ENCODE measurements at regions not wholly inside any gene's neighbourhood (a gene's known extent, or its start where the extent isn't known, plus 50 kb on each side); places are given as distances from the start of the nearest gene placed in this dataset.
"Not testable (repeated sequence)": the region's sequence is repeated elsewhere in the genome, so short reads cannot be mapped to it uniquely, and the experiment has no call there.

DNA sequence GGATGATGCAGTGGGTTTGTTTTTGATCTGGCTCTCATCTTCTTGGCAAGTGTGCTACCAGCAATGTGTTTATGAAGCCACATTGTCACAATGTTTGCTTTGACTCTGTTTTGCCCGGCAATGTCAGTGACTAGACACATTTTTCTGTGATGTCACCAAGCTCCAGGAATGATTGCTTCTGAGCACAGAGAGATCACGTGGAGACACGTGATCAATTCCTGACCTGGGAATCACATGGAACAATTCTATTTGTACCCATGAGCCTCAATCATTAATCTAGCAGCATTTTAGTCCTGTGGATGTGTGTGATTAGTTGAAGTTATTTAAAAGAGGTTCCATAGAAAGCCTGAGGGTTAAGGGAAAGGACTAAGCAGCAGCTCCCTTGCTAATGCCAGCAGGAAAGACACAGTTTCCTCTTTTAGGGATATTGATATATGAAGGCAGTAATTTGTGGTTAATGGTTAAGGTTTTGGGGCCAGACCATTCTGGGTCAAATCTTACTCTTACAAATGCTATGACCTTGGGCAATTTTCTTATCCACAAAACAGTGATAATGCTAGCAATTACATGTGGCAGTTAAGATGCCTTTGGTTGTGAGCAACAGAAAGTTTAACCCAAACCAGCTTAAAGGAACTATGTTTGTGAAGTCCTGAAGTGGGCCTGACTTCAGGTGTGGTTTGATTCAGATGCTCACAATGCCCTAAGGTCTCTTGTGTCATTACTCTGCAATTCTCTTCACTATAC, 59.0 kb downstream of the FASLG start:
- DNase-seq (ENCODE audit: low read depth in 2 of 2, low spot score in 1 of 2), result no peak

DNA sequence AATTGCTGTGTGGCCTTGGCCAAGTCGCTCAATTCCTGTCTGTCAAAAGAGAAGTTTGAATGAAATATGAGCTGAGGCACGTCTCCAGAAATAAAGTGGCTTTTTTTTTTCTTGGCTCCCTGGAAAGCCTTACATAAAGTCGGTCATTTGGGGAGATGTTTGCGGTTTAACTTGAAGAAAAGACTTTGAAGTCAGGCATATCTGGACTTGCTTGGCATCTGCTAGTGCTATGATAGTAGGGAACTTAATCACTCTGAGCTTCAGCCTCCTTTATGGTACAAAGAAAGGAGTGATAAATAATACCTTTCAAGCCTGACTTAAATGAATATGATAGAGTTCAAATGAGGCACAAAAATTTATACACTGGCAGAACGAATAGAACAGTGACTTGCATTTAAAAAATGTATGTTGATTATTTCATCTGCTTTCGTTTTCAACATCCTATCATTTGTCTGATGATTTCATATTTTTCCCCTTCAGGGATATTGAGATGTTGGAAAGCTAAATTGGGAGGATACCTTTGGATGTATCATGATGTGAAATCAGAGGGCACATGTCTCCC, 60.2 kb downstream of the FASLG start:
- no peak for DNase-seq (ENCODE audit: low read depth in 2 of 2, low spot score in 1 of 2)

DNA sequence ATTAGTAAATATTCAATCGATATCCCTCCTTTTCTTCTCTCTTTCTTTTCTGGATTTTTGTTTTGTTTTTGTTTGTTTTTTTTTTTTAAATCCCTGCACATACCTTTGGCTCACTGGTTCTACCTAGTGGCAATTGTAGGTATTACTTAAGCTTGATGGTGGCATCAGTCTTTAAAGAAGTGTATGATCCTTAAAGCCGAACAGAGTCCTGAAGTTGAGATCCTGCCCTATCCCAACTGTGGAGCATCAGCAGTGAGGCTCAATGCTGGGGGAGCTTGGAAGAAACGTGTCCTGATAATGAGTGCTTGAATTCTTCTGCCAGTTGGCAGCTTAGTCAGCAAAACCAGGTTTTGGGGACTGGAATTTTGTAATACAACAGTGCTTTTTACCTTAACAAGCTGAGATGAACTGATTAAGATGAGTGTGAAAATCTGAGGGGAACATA, 60.8 kb downstream of the FASLG start:
- no peak for DNase-seq (ENCODE audit: low read depth in 2 of 2, low spot score in 1 of 2)

DNA sequence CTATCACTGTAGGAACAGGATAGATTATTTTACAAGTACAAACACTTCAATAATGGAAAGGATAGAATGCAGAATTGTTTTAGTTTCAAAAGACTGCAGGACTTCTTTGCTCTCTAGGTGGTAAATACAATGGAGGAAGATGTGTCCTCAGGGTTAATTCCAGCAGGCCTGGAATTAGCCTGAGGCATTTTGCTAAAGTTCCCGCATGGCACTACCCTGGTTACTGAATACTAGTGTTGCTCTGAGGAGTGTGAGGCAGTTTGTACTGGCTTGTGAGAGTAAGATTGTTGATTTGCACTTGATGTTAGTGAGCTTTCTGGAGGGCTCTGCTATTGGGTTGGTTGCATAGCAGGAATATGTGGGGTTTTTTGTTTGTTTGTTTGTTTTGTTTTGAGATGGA, 61.4 kb downstream of the FASLG start:
- DNase-seq (ENCODE audit: low read depth in 2 of 2, low spot score in 1 of 2), result no peak

DNA sequence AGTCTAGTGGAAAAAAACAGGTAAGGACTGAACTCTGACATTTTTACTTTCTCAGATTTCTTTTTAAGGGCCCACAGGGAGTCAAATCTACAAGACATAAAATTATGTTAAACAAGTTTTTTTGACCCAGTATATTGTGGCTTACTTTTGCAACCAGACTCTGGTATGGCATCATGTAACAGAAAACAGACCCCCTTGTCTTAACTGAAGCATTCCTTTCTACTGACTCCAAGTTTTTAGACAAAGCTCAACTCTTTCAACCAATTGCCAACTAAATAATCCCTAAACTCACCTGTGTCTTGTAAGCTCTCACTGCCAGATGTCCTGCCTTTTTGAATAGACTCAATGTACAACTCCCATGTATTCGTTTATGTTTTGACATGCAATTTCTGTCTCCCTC, 64.3 kb downstream of the FASLG start:
- no peak for DNase-seq (ENCODE audit: low read depth in 2 of 2, low spot score in 1 of 2)

GRCh38 chr1:172724232-172724631, 65.3 kb downstream of the FASLG start:
- no peak for DNase-seq (ENCODE audit: low read depth in 2 of 2, low spot score in 1 of 2)

- no peak for DNase-seq (ENCODE audit: low read depth in 2 of 2, low spot score in 1 of 2)
Measured at GRCh38 chr1:172724765-172725613, 66.1 kb downstream of the FASLG start.

DNA sequence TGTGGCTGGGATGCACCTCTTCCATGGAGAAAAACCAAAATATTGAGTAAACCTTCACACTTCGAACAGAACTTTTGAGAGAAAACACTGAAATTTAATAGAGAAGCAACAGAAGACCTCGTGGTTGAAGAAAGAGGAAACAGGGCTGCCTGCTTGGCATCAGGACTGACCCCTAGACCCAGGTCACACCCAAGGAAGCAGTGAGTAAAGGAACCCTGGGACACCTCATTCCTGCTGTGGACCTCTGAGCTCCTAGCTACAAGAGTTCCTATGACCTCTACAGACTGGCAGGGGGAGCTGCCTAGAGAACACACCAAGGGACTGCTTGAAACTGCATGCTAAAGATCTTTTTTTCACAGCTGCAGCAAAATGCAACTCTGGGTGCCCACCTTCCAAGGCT, 67.8 kb downstream of the FASLG start:
- DNase-seq (ENCODE audit: low read depth in 2 of 2, low spot score in 1 of 2), result no peak

DNA sequence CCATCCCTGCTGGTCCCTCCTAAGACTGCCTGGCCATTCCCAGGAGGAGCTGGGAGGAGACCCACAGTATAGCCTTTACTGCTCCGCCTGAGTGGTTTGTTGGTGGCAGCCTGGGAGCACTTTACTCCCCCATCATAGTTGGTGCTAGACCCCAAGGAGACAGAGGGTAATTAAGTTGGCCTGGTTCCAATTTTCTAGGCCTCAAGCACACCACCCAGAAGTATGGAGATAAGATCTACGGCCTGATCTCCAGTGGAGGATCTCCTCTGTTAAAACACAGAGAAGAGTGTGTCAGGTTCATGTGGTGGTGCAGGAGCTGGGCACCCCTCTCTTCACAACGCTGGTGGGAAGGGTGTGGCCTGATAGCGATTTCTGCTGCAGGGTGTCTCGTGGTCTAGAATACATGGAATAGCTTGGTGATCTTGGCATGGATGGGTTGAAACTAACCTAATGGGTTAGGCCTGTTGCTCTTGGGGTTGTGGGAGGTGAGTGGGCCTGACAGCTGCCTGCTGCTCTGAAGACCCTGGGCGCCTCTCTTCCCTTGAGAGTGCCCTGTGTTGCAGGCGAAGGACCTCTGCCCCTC, 68.5 kb downstream of the FASLG start:
- no peak for DNase-seq (ENCODE audit: low read depth in 2 of 2, low spot score in 1 of 2)

- no peak for DNase-seq (ENCODE audit: low read depth in 2 of 2, low spot score in 1 of 2)
Measured at GRCh38 chr1:172727956-172728603, 69.2 kb downstream of the FASLG start.

DNA sequence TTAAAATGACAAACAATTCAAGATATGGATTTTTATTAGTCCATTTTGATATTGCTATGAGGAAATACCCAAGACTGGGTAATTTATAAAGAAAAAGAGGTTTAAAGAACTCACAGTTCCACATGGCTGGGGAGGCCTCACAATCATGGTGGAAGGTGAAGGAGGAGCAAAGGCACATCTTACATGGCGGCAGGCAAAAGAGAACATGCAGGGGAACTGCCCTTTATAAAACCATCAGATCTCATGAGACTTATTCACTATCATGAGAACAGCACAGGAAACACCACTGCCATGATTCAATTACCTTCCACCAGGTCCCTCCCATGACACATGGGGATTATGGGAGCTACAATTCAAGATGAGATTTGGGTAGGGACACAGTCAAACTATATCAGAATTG, 69.8 kb downstream of the FASLG start:
- DNase-seq (ENCODE audit: low read depth in 2 of 2, low spot score in 1 of 2), result not testable (repeated sequence)

GRCh38 chr1:172732427-172732826, 73.5 kb downstream of the FASLG start:
- no peak for DNase-seq (ENCODE audit: low read depth in 2 of 2, low spot score in 1 of 2)

GRCh38 chr1:172733815-172734214, 74.9 kb downstream of the FASLG start:
- no peak for DNase-seq (ENCODE audit: low read depth in 2 of 2, low spot score in 1 of 2)

GRCh38 chr1:172738389-172738788, 79.5 kb downstream of the FASLG start:
- DNase-seq (ENCODE audit: low read depth in 2 of 2, low spot score in 1 of 2), result no peak

- DNase-seq (ENCODE audit: low read depth in 2 of 2, low spot score in 1 of 2), result no peak
Measured at GRCh38 chr1:172742599-172743500, 83.9 kb downstream of the FASLG start.

GRCh38 chr1:172745014-172745413, 86.1 kb downstream of the FASLG start:
- DNase-seq (ENCODE audit: low read depth in 2 of 2, low spot score in 1 of 2), result no peak

DNA sequence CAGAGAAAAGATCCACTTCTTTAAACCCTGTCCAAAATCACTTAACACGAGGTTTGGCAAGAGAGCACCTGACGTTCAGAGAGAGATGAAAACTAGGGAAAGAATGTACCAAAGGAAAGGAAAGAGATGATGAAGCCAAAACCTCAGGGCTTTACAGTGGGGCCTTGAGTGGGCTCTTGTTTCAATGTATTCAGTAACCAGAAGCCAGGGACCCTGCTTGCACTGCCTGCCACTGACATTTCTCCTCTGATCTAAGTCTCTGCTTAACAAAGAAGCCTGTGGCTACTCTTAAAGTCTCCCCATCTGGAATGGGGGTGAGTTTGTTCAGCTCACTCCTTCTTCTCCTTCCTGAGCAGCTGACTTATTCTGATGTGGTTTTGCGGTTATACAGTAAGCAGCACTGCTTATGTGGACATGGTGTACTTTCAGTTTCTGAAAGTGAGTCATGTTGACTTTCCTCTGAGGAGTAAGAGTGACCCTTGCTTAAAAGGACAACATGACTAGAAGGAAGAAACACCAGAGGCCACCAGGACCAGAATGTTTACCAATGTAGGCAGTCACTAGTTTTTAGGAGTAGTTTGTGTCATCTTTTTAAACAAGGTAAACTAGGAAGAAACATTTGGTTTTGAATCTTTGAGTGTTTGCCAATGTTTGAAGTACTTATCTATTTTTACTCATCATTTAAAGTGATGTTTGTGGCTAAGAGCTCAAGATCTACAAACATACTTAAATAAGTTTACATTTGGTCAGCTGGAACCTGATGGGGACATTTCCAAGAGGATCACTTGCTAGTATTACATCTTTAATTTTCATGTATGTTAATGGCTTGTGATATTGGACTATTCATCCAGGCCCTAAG, 87.4 kb downstream of the FASLG start:
- DNase-seq (ENCODE audit: low read depth in 2 of 2, low spot score in 1 of 2), result no peak

DNA sequence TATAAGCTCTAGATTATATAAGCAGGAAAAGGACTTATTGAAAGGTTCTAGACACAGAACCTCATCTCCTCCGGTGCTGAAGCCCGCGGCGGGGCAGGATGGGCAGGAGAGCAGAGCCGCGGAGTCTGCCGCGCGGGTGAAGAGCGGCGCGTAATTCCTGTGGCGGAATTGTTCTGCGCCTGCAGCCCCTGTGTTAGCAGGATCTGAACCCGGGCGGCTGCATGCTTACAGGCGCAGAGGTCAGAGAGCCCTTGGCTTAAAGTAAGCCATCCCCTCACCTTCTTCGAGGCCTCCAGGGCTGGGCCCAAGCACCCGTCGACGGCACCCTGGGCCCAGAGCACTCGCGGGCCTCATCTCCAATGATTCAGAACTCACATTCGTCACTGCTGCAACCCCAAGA, 89.3 kb downstream of the FASLG start:
- no peak for DNase-seq (ENCODE audit: low read depth in 2 of 2, low spot score in 1 of 2)

DNA sequence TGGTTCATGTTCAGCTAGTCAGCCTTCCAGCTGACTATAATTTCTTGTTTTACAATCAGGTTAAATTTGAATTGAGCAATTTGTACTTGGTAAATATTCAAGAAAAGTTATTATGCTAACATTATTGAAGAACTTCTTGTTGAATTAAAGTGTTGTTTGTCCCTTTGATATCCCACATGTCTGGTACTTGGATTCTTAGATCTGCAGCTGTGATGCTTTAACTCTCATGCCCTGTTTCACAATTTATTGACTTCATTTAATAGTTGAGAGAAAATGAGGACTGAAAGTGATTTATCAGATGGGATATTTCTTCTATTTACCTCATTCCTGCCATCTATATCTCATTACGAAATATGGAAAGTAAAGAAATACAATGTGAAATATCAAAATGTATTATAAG, 92.8 kb downstream of the FASLG start:
- DNase-seq (ENCODE audit: low read depth in 2 of 2, low spot score in 1 of 2), result no peak
